Right kidney (tissue), 1 donor: ENCODE measurements at regions not wholly inside any gene's neighbourhood (a gene's known extent, or its start where the extent isn't known, plus 50 kb on each side); places are given as distances from the start of the nearest gene placed in this dataset.
"Not testable (repeated sequence)": the region's sequence is repeated elsewhere in the genome, so short reads cannot be mapped to it uniquely, and the experiment has no call there.

ENCODE experiments used
- DNase-seq: peaks from one replicate; pipeline ENCODE4 v3.0.0-alpha.2; 2016

DNA sequence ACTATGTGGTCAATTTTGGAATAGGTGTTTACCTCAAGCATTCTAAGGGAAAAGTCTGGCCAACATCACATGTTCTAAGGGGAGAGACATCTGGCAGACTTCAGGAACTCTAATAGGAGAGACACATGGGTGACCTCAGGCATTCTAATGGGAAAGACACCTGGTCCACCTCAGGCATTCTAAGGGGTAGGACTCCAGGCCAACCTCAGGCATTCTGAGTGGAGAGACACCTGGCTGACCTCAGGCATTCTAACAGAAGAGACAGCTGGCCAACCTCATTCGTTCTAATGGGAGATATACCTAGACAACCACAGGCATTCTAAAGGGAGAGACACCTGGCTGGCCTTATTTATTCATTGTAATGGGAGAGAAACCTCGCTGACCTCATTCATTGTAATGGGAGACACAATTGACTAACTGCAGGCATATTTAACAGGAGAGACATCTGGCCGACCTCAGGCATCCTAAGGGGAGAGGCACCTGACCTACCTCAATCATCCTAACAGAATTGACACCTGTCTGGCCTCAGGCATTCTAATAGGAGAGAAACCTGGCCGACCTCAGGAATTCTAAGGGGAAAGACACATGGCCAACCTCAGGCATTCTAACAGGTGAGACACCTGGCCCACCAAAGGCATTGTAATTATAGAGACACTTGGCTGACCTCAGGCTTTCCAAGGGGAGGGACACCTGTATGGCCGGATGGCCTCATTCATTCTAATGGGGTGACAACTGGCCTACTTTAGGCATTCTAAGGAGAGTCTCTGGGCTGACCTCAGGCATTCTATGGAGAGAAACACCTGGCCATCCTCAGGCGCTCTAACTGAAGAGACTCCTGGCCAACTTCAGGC lies 1346.8 kb downstream of the UQCRFS1 start:
- DNase-seq = no peak

DNA sequence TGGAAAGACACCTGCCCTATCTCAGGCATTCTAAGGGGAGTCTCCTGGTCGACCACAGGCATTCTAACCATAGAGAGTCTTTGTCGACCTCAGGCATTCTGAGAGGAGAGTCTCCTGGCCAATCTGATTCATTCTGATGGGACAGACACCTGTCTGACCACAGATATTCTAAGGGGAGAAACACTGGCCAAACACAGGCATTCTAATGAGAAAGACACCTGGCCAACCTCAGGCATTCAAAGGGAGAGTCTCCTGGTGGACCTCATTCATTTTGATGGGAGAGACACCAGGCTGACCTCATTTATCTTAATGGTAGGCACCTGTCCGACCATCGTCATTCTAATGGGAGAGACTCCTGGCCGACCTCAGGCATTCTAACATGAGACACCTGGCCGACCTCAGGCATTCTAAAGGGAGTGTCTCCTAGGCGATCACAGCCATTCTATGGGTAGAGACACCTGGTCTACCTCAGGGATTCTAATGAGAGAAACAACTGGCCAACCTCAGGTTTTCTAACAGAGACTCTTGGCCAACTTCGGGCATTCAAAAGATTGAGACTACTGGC lies 1351.5 kb downstream of the UQCRFS1 start:
- DNase-seq = no peak

DNA sequence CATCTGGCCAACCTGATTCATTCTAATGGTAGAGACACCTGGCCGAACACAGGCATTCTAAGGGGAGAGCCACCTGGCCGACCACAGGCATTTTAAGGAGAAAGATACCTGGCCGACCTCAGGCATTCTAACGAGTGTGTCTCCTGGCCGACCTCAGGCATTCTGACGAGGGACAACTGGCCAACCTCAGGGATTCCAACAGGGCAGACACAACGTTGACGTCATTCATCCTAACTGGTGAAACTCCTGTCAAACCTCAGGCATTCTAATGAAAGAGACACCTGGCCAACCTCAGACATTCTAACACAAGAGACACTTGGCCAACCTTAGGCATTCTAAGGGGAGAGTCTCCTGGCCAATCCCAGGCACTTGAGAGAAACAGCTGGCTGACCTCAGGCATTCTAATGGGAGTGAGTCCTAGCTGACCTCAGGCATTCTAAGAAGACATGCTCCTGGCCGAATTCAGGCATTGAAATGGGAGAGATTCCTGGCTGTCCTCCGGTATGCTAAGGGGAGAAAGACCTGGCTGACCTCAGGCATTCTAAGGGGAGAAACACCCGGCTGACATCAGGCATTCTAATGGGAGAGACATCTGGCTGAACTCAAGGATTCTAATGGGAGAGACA lies 1352.5 kb downstream of the UQCRFS1 start:
- DNase-seq = no peak

DNA sequence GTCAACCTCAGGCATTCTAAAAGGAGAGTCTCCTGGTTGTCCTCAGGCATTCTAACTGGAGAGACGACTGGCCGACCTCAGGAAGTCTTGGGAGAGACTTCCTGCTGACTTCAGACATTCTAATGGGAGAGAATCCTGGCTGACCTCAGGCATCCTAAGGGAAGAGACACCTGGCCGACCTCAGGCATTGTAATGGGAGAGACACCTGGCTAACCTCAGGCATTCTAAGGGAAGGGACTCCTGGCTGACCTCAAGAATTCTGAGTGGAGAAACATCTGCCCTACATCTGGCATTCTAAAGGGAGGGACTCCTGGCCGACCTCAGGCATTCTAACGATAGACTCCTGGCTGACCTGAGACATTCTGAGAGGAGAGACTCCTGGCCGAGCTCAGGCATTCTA lies 1353.3 kb downstream of the UQCRFS1 start:
- DNase-seq = no peak

DNA sequence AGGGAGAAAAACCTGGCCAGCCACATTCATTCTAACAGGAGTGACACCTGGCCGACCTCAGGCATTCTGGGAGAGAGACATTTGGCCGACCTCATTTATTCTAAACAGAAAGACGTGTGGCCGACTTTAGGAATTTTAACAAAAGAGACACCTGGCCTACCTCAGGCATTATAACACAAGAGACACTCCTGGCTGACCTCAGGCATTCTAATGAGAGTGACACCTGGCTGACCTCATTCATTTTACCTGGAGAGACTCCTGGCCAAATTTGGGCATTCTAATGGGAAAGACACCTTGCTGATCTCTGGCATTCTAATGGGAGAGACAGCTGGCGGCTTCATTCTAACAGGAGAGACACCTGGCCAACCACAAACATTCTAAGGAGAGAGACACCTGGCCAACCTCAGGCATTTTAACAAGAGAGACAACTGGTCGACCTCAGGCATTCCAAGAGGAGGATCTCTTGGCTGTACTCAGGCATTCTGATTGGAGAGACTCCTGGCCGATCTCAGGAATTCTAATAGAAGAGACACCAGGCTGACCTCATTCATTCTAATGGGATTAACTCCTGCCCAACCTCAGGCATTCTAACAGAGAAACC lies 1353.9 kb downstream of the UQCRFS1 start:
- no peak for DNase-seq

DNA sequence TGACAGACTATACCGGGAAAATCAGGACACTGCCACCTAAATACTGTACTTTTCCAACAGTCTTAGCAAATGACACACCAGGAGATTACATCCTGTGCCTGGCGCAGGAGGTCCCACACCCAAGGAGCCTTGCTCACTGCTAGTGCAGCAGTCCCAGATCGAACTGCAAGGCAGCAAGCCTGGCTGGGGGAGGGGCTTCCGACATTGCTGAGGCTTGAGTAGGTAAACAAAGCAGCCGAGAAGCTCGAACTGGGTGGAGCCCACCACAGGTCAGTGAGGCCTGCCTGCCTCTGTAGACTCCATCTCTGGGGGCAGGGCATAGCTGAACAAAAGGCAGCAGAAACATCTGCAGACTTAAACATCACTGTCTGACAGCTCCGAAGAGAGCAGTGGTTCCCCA lies 1360.0 kb downstream of the UQCRFS1 start:
- not testable (repeated sequence) for DNase-seq

DNA sequence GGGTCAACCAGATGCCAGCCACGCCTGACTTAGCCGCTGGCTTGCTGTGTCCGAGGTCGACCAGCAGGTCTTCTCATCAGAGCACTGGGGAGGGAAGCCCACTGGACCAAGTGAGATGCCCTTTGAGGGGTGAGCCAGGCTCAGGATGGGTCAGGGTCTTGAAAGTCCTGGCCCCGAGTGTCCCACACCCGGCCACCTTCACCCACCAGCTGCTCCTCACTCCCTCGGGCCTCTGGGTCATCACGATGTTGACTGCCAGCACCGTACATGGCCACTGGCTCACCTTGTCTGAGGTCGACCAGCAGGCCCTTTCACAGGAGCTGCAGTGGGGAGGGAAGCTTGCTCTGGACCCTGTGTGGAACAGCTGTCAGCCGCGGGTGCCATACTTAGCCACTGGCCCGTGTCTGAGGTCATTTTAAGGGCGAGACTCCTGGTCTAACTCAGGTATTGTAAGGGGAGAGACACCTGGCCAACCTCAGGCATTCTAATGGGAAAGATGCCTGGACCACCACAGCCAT lies 1361.3 kb downstream of the UQCRFS1 start:
- DNase-seq = no peak

DNA sequence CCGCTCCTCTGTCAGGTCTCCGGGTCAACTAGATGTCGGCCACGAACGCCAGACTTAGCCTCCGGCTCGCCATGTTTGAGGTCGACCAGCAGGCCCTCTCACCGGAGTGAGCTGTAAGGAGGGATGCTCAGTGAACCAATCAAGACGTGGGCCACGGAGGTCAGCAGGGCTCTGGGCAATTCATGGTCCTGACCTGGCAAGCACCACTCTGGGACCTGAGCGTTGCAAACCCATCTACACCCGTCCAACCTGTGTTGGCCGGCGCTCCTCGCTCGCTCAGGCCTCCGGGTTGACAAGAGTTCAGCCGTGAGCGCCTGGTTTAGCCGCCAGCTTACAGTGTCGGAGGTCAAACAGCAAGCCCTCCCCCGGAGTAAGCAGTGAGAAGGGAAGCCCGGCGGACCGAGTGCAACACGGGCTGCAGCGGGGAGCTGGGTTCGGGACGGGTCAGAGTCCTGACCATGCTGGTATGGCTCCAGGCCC lies 1361.9 kb downstream of the UQCRFS1 start:
- no peak for DNase-seq

DNA sequence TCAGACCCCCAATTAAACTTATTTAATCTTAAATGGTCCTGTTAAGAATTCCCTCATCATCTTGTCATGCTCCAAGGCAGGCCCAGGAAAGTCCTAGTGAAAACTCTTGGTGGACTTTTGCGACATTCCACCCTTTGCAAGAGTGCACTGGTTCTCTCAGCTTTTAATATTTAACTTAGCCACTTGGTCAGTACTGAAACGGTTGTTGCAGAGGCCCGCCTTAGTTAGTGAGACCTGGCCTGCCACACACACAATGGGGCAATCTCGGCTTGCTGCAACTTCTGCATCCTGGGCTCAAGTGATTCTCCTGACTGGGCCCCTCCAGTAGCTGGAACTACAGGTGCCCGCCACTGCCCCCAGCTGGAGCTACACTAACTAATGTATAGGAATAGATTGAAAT lies 1366.0 kb downstream of the UQCRFS1 start:
- no peak for DNase-seq

DNA sequence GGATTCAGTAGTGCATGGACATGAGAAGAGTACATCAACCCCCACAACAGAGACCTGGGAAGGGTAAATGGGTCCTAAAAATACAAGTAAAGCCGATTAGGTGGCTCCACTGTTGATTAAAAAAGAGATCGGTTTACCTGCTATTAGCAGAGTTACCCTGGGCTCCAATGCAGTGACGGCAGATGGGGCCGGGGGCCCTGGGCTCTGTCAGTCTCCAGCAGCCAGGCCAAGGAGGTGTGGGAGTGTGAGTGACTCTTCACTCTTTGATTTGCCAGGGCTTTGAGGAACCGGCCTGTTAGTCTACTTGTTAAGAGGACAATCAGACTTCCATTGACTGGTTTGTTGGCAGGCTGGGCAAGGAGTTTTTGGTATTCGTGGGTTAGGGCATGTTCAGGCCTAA lies 1368.7 kb downstream of the UQCRFS1 start:
- no peak for DNase-seq

DNA sequence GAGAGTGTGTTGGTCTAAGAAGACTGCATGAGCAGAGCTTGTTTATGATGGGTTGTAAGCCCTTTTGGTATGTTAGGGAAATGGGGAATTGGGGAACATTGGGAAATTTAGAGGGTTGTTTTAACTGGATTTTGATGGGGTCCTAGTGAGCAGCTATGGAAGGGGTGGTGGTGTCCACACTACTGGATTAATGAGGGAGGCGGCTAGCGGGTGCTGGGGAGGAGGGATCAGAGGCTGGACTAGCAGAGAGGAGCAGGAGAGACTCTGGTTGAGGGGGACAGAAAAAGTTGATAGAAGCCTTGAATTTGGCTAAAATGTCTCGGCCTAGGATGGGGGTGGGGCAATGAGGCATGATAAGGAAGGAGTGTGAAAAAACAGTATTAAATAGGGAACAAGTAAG lies 1369.1 kb downstream of the UQCRFS1 start:
- no peak for DNase-seq

DNA sequence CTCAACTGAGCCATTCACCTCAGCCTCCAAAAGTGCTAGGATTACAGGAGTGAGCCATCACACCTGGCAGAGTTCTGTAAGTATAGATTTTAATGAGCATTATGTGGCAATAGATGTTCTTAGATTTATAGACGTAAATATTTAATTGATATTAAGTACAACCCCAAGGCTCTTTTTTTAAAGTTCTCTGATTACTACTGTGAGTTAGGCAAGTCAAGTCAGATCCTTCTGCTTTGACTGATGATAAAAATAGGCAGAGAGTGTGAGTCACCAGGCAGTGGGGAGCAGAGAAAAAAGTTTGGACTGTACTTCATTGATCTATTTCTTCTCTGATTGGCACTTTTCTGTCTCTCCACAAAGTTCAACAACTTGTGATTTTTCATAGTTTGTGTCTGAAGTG lies 1379.9 kb downstream of the UQCRFS1 start:
- DNase-seq = no peak

DNA sequence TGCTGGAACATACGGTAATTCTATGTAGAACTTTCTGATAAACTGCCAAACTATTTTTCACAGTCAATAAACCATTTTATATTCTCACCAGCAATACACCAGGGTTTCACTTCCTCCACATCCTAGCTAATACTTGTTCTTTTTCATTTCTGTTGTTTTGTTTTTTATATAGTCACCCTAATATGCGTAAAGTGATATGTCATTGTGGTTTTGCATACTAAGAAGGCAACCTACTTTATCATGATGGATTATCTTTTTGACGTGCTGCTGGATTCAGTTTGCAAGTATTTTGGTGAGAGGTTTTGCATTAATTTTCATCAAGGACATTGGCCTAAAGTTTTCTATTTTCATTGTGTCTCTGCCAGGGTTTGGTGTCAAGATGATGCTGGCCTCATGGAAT lies 1384.1 kb downstream of the UQCRFS1 start:
- DNase-seq = no peak

DNA sequence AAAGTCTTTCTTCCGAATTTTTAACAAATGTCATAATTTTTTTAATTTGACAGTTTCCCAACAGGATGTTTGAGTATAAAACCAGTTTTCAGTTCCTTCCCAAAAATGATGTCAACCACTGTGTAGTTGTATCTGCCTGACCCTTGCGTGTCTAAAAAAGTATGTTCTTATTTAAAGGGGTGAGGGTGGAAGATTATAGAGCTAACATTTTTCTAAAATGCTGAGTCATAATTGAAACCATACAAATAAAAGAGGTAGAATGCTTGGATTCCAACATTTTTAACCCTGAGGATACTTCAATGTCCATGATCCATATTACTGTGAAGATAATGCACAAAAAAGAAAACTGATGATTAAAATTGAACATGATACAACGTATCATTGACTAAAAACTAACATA lies 1388.8 kb downstream of the UQCRFS1 start:
- no peak for DNase-seq

DNA sequence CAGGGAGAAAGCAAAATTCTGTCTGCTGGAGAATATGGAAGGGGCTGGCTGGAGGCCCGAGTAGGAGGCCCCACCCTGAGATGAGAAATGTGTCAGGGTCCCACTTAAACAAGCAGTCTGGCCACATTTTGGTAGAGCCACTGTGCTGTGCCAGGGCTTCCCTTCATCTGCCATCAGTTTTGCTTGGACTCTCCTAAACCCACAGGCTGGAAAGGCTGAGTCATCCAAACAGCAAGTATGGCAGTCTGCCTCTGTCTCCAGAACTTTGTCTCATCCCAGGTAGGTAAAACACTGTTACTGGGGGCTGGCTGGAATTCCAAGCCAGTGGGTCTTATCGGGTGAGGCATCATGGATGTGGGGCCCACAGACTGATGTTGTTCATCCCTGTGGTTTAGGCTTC lies 1390.6 kb downstream of the UQCRFS1 start:
- DNase-seq = no peak

DNA sequence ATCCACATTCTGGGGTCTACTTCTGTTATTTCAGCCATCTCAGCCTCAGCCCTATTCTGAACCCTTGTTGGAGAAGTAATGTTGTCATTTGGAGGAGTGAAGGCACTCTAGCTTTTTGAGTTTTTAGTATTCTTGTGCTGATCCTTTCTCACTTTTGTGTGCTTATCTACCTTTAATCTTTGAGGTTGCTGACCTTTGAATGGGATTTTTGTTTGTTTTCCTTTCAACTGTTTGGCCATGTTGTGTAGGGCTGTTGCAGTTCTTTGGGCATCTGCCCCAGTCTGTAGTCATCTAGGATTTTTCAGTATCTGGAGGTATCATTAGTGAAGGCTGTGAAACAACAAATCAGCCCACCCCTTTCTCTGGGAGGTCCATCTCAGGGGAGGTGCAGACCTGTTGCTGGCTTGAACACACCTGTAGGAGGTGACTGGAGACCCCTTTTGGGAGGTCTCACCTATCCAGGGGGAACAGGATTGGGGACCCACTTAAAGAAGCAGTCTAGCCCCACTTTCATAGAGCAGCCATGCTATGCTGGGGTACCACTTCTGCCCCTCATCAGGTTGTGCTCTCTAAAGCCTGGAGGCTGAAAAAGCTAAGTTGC lies 1391.4 kb downstream of the UQCRFS1 start:
- DNase-seq = no peak

DNA sequence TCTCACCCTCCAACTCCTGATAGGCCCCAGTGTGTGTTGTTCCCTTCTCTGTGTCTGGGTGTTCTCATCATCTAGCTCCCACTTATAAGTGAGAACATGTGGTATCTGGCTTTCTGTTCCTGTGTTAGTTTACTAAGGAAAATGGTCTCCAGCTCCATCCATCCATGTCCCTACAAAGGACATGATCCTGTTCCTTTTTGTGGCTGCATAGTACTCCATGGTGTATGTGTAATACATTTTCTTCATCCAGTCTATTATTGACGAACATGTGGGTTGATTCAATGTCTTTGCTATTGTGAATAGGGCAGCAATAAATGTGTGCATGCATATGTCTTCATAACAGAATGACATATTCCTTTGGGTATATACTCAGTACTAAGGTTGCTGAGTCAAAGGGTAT lies 1397.0 kb downstream of the UQCRFS1 start:
- no peak for DNase-seq

DNA sequence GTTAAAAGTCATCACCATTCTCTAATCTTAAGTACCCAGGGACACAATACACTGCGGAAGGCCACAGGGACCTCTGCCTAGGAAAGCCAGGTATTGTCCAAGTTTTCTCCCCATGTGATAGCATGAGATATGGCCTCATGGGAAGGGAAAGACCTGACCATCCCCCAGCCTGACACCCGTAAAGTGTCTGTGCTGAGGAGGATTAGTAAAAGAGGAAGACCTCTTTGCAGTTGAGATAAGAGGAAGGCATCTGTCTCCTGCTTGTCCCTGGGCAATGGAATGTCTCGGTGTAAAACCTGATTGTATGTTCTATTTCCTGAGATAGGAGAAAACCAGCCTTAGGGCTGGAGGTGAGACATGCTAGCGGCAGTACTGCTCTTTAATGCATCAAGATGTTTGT lies 1398.1 kb downstream of the UQCRFS1 start:
- not testable (repeated sequence) for DNase-seq

DNA sequence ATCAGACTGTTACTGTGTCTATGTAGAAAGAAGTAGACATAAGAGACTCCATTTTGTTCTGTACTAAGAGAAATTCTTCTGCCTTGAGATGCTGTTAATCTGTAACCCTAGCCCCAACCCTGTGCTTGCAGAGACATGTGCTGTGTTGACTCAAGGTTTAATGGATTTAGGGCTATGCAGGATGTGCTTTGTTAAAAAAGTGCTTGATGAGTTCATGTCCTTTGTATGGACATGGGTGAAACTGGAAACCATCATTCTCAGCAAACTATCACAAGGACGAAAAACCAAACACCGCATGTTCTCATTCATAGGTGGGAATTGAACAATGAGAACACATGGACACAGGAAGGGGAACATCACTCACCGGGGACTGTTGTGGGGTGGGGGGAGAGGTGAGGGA lies 1398.7 kb downstream of the UQCRFS1 start:
- not testable (repeated sequence) for DNase-seq

DNA sequence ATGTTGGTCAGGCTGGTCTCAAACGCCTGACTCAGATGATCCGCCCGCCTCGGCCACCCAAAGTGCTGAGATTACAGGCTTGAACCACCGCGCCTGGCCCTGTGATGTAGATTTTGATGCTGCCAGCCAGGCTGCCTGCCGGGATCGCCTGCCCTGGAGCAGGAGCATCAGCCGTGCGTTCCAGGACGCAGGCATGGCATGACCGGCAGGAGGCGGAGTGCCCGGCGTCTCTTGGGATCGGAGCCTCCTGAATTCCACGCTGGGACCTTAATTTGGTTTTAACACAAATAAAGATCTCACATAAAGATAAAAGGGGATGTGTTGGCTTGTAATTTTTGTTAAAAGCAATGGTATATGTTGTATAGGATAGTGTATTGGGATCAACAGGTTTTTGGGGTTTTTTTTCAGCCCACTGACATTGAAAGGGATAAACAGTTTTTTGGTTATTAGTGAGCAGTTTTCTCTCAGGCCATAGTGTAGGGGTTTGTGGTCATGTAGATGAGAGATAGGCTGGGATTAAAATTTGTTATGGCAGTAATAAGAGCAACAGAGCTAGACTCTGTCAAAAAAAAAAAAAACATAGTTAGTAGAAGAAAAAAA lies 1406.4 kb downstream of the UQCRFS1 start:
- DNase-seq = no peak

DNA sequence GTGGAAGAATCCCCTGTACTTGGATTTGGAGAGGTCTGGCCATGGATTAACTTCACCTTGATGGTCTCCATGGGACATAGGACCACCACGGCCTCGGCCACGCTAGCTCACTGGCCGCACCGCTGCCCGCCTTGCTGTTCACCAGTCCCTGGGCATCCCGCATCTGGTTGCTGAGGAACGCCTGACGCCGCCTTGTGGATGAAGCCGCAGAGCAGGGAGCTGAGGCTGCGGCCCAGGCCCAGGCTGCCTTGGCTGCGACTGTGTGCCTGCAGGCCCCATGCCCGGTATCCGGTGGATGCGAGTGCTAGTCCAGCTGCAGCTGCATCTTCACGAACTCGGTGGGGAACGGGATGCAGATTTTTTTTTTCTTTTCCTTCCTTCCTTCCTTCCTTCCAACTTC lies 1407.1 kb downstream of the UQCRFS1 start:
- no peak for DNase-seq

DNA sequence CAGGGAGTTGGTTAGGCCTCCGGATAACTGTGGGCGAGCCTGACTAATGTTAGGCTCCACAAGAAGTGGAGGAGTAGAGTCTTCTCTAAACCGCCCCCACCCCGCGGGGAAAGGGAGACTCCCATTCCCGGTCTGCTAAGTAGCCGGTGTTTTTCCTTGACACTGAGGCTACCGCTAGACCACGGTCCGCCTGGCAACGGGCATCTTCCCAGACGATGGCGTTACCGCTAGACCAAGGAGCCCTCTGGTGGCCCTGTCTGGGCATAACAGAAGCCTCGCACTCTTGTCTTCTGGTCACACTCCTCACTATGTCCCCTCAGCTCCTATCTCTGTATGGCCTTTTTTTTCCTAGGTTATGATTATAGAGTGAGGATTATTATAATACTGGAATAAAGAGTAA lies 1410.7 kb downstream of the UQCRFS1 start:
- not testable (repeated sequence) for DNase-seq
